Caki2 (cell line): ENCODE measurements at regions not wholly inside any gene's neighbourhood (a gene's known extent, or its start where the extent isn't known, plus 50 kb on each side); places are given as distances from the start of the nearest gene placed in this dataset.
A peak's percentile ranks its signal among the peaks of the same experiment; 100 is the strongest.
"Not testable (repeated sequence)": the region's sequence is repeated elsewhere in the genome, so short reads cannot be mapped to it uniquely, and the experiment has no call there.

Experiments
- DNase-seq: peaks from one replicate; pipeline ENCODE4 v3.0.0-alpha.2; 2015; ENCODE audit warnings: low read depth
- in situ Hi-C: cut with HindIII; loops from 2 replicates; pipeline ENCODE4 v1.10.0; 2016; ENCODE audit warnings: low sequenced_read_pairs, low pct_unique_long_range_greater_than_20kb, mixed read lengths

DNA sequence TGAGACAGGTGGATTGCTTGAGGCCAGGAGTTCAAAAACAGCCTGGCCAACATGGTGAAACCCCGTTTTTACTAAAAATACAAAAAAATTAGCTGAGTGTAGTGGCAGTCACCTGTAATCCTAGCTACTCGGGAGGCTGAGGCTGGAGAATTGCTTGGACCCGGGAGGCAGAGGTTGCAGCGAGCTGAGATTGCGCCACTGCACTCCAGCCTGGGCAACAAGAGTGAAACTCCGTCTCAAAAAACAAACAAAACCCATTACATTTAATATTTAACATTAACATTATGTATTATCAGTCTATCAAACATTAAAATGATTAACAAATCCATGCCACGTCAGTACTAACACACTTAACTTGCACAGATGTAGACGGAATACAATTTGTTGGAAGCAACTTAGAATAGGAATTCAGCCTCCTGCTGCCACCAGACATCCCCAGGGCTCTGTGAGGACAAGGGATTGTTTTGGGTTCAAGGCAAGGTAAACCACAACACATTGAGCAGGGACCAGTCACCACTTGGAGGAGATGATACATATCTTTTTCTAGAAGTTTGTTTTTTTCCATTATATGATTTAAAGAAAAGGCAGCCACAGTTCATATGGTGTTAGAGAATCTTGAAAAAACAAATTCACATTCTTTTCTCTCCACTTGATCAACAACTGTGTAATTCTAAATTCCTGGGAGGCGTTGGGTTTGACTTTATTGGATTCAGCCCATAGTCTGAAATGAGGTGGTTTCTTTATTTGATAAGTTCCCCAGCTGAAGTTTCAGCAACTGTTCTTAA is 104.1 kb upstream of the BASP1 start:
- in situ Hi-C loops = no loop called here

DNA sequence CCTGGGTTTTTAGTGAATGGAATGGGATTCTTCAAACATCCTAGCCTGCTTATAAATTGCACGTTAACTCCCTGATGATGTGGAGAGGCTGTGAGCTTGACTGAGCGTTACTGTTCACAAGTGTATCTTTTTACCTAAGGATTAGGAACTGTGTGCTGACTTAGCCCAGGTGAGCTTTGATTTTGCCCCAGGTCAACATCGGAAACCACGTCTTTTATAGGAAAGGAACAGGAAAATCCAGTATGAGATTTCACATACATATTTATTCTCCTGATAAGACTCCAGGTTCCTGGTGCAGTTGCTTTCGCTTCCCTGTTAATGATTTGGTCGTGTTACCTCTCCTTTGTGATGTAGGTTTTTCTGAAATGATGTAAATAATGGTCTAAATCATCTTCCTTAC is 103.2 kb upstream of the BASP1 start:
- DNase-seq = peak; percentile 42
- in situ Hi-C loops = no loop called here

More for the DNA sequence above, 104.1 kb upstream of the BASP1 start:
- peak; percentile 98 for DNase-seq

DNA sequence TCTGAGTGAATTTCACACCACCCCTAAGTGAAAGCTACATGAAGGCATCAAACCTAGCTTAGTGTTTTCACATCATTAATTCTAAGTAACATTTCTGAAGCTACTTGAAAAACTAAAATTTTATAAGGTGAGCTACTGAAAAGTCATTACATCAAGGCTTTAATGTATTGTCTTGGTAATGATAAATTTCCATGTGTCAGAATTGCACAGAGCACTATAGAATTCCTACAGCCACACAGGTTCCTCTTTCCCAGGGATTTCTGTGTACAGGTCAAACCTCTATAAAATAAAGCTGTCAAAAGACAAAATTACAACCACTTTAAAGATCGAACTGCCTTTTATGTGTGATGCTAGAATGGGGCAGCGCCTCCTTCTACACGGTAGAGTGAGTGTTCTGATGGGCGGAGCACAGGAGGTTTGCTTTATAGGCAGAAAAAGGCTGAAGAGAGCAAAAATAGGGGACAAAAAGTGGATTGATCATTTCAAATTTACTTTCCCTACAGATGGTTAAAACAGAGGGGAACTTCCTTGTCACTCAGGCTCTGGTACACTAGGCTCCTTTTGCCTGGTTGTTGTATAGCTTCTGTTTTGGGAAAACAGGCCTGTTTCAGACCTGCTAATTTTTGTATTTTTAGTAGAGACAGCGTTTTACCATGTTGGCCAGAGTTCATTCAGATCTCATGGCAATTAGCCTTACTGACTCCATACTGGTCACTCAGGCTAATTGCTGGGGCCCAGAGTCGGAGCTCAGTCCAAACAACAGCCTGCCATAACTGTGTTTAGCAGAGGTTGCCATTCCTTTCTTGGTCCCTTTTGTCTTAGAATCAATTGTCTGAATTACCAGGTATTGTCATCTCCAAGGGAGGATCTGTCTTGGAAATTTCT is 102.5 kb upstream of the BASP1 start:
- peak; percentile 41 for DNase-seq
- in situ Hi-C loops = no loop called here

DNA sequence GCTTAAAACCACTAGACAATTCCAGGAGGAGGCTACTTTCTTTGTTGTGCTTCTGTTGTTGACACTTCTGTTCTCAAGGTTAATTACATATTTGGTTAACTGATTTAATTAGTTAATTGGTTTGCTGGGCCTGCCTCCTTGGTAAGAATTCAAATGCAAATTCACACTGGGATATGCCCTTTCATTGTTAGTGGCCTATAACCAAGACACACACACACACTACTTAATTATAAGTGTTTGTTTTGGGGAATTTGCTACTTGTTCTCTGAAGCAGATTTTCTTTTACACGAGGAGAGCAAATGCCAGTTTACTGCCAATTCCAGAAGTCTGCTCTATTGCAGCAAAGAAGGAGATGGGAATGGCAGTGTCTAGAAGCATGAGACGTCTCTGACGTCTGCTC is 101.6 kb upstream of the BASP1 start:
- in situ Hi-C loops = no loop called here
- DNase-seq = no peak

DNA sequence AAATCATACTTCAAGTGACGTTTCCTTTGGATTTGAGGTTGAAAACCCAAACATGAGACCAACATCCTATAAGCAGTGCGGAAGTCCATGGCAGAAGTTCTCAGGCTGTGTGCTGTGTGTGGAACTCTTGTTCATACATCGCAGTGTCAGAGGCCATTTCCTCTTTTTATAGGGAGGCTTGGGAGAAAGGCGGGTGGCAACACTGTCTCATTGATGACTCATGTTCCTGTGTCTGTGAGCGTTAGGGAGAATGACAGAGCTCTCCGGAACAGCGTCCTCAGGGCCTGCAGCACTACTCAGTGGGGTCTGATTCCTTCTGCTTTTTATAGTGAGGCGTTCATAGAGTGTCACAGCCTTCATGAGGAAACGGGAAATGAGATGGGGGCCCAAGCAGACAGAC is 98.8 kb upstream of the BASP1 start:
- in situ Hi-C loops = no loop called here
- peak; percentile 89 for DNase-seq

DNA sequence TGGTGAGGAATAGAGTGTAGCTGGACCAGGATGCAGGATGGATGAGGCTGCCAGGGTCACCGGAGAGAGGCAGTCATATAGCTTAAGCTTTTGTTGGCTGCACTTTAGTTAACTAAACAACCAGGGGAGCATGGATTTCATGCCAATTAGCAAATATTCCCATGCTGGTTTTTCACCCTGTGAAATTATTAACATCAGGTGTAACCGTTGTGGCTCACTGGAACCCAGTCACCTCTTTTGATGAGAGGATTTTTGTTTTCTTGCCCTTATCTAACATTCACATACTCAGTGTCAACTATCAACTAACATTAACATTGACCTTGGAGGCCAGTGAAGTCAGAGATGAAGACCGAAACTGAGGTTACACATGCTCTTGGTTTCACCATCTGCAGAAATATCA is 97.2 kb upstream of the BASP1 start:
- DNase-seq = peak; percentile 89
- in situ Hi-C loops = no loop called here

DNA sequence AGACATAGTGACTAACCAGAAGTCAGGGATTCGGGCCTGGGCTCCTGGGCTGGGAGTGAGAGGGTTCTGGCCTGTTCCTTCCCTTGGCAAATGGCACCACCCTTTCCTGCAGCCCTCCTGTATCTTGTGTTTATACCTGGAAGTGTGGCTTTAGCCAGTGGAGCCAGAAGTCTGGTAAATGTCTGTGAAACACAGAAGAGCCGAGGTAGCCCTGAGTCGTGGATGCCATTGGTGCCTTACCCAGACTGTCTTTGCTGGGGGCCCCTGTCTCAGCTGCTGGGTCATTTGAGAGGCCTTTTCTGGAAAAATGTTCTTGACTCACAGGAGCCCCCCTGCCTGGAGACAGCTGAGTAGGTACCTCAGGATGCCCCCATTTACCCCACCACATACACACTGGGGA is 95.7 kb upstream of the BASP1 start:
- no peak for DNase-seq
- in situ Hi-C loops = no loop called here

DNA sequence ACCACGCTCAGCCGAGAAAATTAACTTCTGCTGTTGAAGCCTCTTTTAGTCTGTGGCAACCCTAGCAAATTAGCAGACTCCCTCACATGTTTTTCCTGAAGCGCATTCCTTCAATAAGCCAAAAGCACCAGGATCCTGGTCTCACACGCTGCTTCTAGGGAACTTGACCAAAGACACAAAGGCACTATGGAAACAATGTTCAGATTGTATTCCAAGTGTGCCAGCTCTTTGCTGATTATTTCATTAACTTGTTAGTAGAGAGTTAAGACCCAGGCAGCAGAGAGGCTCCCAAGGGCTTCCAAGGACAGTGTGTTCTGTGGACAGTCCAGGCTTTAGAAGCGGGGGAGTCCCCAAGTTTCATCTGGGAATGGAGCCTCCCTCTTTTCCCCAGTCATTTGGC is 94.4 kb upstream of the BASP1 start:
- in situ Hi-C loops = no loop called here
- DNase-seq = no peak

DNA sequence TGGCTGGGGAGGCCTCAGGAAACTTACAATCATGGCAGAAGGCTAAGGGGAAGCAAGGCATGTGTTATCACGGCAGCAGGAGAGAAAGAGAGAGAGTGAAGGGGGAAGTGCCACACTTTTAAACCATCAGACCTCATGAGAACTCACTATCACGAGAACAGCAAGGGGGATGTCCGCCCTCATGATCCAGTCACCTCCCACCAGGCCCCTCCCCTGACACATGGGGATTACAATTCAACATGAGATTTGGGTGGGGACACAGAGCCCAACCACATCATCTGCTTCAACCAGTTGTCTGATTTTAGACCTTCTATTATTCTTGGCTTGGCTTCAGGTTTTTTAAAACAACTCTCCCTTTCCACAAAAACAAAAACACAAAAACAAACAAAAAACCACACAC is 93.7 kb upstream of the BASP1 start:
- in situ Hi-C loops = not testable (repeated sequence)

DNA sequence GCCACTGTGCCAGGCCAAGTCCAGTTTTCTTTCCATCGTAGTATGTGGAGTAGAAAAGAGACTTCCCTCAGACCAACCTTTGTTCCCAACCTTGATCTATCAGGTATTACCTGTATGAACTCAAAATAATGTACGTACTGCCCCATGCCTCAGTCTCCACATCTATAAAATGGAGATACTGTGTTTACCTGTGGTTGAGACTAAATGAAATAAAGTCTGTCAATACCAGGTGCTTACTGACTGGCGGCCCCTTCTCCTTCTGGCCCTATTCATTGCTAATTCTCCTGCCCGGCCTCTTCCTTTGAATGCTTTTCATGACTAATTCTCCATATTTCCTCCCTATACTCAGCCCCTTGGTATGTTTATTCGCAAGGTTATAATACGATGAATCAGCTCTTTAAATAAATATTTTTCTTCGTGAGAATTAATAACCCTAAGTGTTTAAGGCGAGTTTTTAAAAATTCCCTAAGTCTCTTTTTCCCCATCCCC is 89.6 kb upstream of the BASP1 start:
- in situ Hi-C loops = no loop called here

More for the DNA sequence above, 93.7 kb upstream of the BASP1 start:
- DNase-seq = not testable (repeated sequence)

DNA sequence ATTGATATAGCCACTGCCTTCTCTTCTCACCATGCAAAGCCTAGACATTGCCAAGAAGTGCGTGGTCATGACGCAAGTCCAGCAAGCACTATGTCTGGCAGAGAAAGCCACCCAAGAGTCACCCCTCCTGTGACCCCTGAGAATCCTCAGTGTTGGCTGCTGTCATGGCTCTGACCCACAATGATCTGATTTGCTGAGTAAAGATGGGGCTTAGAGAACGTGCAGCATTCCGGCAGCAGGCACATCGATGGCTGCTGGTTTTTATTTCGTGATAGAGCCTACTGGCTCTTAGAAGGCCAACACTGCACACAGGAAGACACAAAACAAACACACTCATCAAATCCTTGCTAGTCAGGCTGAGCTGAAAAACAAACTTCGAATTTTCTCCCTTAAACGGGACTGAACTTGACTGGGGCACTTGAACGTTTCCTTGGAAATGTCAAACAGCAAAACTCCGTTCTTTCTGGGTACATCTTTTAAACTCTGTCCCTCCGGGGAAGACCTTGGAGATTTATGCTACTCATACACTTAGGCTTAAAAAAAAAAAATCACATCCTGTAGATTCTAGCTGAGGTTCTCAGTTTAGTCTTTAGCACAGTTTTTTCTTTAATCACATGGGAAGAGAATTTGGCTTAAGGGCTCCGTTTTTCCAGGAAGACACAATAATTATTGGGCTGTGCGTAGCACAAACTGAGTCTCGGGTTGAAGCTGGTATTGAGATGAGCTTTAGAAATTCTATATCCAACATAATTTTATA is 88.2 kb upstream of the BASP1 start:
- DNase-seq = no peak
- in situ Hi-C loops = no loop called here

More for the DNA sequence above, 89.6 kb upstream of the BASP1 start:
- peak; percentile 88 for DNase-seq

DNA sequence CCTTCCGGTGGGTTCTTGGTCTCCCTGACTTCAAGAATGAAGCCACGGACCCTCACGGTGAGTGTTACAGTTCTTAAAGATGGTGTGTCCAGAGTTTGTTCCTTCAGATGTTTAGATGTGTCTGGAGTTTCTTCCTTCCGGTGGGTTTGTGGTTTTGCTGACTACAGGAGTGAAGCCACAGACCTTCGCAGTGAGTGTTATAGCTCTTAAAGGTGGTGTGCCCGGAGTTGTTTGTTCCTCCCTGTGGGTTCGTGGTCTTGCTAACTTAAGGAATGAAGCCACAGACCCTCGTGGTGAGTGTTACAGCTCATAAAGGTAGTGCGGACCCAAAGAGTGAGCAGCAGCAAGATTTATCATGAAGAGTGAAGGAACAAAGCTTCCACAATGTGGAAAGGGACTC is 87.1 kb upstream of the BASP1 start:
- in situ Hi-C loops, DNase-seq: not testable (repeated sequence)

DNA sequence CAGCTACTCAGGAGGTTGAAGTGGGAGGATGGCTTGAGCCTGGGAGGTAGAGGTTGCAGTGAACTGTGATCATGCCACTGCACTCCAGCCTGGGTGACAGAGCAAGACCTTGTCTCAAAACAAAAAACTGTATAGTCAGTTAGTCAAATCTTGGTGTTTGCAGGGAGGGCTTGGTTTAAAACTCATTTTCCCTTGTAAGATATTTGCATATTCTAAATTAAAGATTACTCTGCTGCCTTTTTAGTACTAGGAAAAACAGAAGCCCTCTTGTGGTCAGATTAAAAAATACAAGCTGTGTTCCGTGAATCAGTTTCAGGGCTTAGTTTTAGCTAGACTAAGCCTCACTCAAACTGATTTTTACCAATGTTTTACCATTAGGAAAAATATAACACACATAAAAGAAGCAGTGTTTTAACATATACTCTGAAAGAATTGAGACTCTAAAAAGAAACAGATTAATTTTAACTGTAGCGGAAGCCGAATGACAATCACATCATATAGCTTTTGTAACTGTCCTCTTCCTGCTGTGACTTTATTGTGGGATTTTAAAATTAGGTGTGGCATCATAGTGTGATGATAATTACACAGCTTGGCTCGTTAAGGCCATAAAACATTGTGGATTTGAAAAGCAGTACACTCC is 84.9 kb upstream of the BASP1 start:
- in situ Hi-C loops = no loop called here
- peak; percentile 42 for DNase-seq

DNA sequence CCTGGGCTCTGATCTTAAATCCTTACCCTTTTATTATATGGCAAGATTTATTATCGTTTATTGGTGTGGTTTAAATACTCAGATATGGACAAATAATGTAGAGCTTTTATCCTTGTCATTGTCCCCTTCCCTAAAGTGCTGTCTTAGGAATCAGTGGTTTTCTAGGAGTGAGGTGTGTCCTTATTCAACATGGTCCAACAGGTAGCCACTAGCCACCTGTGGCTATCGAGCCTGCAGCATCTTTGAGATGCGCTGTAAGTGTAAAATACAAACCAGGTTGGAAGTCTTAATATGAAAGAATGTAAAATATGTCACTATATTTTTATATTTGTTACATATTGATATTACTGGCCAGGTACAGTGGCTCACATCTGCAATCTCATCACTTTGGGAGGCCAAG is 82.4 kb upstream of the BASP1 start:
- DNase-seq = no peak
- in situ Hi-C loops = no loop called here

DNA sequence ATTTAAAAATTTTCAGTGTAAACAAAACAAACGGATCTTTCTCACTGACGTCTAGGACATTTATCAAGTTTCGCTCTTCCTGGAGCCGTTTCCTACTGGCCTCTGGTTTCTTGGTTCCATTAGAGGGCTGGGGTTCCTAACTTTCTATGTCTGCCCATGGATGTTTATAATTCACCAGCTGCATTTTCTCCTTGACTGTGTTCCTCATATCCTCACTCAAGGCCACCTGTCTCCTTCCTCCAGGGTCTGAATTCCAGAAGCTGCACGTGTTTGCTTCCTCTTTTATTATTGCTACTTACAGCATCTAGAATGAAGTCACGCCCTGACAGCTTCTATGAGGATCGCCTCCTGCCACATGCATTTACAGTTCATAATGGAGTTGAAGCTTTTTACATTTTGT is 74.1 kb upstream of the BASP1 start:
- in situ Hi-C loops = no loop called here

DNA sequence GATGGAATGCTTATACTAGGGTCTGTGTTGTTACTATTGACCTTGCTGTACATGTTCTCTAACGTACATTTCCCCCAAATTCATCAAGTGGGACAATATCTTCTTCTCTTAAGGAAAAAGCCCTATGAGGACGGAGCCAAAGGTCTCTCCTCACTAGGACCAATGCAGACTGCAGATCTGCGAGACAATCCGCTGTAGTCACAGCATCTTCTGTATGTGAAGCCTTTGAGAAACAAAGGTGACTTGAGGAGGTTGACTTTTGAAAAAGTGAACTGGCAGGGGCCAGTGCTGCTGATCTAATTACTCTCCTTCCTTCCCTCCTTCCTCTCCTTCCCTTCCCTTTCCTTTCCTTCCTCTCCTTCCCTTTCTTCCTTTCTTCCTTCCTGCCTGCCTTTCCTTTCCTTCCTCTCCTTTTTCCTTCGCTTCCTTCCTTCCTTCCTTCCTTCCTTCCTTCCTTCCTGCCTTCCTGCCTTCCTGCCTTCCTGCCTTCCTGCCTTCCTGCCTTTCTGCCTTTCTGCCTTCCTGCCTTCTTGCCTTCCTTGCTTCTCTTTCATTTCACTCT is 71.1 kb upstream of the BASP1 start:
- in situ Hi-C loops = no loop called here
- DNase-seq = no peak

More for the DNA sequence above, 74.1 kb upstream of the BASP1 start:
- DNase-seq = no peak

DNA sequence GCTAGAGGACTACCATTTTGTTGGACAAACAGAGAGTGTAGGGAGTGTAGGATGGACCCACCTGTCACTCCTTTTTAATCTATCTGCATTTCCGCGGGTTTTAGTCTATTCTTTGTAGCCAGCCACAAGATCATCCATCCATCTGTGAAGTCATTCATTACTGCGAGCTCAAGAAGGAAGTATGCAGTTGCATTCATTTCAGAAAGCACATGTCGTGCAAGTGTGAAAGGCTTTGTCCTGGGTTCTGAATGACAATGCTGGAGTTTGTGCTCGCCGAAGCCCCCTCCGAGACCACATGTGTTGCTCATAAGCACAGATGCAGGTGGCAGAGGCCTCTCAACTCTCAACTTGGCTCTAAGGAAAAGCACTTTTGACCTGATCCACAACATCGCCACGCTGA is 70.3 kb upstream of the BASP1 start:
- DNase-seq = no peak
- in situ Hi-C loops = no loop called here

DNA sequence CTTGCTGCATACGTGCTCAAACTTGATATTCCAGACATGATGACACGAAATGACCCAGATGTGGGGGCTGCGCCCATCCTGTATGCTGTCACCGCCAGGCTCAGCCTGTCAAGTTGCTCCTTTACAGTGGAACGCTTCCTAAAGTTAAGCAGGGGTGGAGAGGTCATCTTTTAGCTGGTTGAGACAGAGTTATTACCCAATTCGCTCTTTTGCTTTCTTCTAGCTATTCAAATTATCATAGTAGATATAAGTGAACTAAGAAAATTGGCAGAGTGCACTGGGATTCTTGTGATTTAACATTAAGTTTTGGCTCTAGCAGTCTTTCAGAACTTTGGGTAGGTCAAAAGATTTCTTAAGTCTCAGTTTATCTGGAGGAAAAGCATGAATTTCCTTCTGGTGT is 69.8 kb upstream of the BASP1 start:
- in situ Hi-C loops = no loop called here
- no peak for DNase-seq
